Astrocyte (in vitro differentiated cells and primary cell): ENCODE measurements at regions not wholly inside any gene's neighbourhood (a gene's known extent, or its start where the extent isn't known, plus 50 kb on each side); places are given as distances from the start of the nearest gene placed in this dataset.

Experiments
- DNase-seq: peaks from one replicate; pipeline ENCODE4 v3.0.0-alpha.2; 2010; ENCODE audit warnings: low read depth
- FAIRE-seq: peaks from 2 replicates; lab custom pipeline; 2011; peaks lifted over from hg19 to GRCh38; lab: Jason Lieb, UNC
- H2AFZ ChIP-seq: 2 replicates; pipeline ENCODE4 v1.6.0; 2012; ENCODE audit warnings: low read depth, low read length, inconsistent platforms
- H3K27ac ChIP-seq: 2 replicates; pipeline ENCODE4 v1.5.1; 2011; ENCODE audit warnings: low read depth, low read length, inconsistent platforms
- H3K27me3 ChIP-seq: 2 replicates; pipeline ENCODE4 v1.6.0; 2011; ENCODE audit warnings: low read length, inconsistent platforms; ENCODE audit not compliant: insufficient read depth
- H3K36me3 ChIP-seq: 2 replicates; pipeline ENCODE4 v1.5.1; 2011; ENCODE audit warnings: low read length, inconsistent platforms; ENCODE audit not compliant: insufficient read depth
- H3K4me1 ChIP-seq: 2 replicates; pipeline ENCODE4 v1.5.1; 2011; ENCODE audit warnings: low read length, inconsistent platforms; ENCODE audit not compliant: insufficient read depth
- H3K4me2 ChIP-seq: 2 replicates; pipeline ENCODE4 v1.6.0; 2012; ENCODE audit warnings: low read length, inconsistent platforms
- H3K4me3 ChIP-seq: 2 replicates; pipeline ENCODE4 v1.5.1; 2011; ENCODE audit warnings: low read depth, mild to moderate bottlenecking, low read length, inconsistent platforms; ENCODE audit not compliant: insufficient read depth
- H3K79me2 ChIP-seq: 2 replicates; pipeline ENCODE4 v1.6.0; 2012; ENCODE audit warnings: mild to moderate bottlenecking, low read length, inconsistent platforms; ENCODE audit not compliant: insufficient read depth
- H3K9ac ChIP-seq: 2 replicates; pipeline ENCODE4 v1.6.0; 2012; ENCODE audit warnings: mild to moderate bottlenecking, low read length, inconsistent platforms
- H3K9me3 ChIP-seq: 2 replicates; pipeline ENCODE4 v1.5.1; 2012; ENCODE audit warnings: low read depth, mild to moderate bottlenecking, low read length, inconsistent platforms; ENCODE audit not compliant: insufficient read depth
- H4K20me1 ChIP-seq: 2 replicates; pipeline ENCODE4 v1.6.0; 2012; ENCODE audit warnings: low read length, inconsistent platforms; ENCODE audit not compliant: insufficient read depth
- H3K27ac Mint-ChIP-seq: one replicate; pipeline ENCODE4 v1.8.0; 2021; ENCODE audit warnings: mild to moderate bottlenecking, mixed read lengths; ENCODE audit not compliant: unreplicated experiment
- H3K27me3 Mint-ChIP-seq: one replicate; pipeline ENCODE4 v1.8.0; 2021; ENCODE audit warnings: low read depth, mixed read lengths; ENCODE audit not compliant: unreplicated experiment
- H3K36me3 Mint-ChIP-seq: one replicate; pipeline ENCODE4 v1.8.0; 2021; ENCODE audit warnings: low read depth, mixed read lengths; ENCODE audit not compliant: unreplicated experiment
- H3K4me1 Mint-ChIP-seq: one replicate; pipeline ENCODE4 v1.8.0; 2021; ENCODE audit warnings: low read depth, mixed read lengths; ENCODE audit not compliant: unreplicated experiment
- H3K4me3 Mint-ChIP-seq: one replicate; pipeline ENCODE4 v1.8.0; 2021; ENCODE audit warnings: mild to moderate bottlenecking, moderate library complexity, mixed read lengths; ENCODE audit not compliant: unreplicated experiment
- H3K9me3 Mint-ChIP-seq: one replicate; pipeline ENCODE4 v1.8.0; 2021; ENCODE audit warnings: mild to moderate bottlenecking, mixed read lengths; ENCODE audit not compliant: unreplicated experiment
- CTCF ChIP-seq: IDR thresholded peaks from 2 replicates; pipeline ENCODE4 v1.5.1; 2011; ENCODE audit warnings: low read depth, mild to moderate bottlenecking, inconsistent platforms, low read length, moderate library complexity; ENCODE audit not compliant: insufficient read depth
- EZH2 ChIP-seq: IDR thresholded peaks from 2 replicates; pipeline ENCODE4 v1.6.1; 2012; ENCODE audit warnings: mild to moderate bottlenecking, low read length, inconsistent platforms; ENCODE audit not compliant: insufficient read depth

GRCh38 chr17:71176331-71176730 lies 944.5 kb upstream of the SOX9 start:
- Histone ChIP-seq H3K9ac (no peak overlapping the region), H3K27me3 (no peaks in the 10 kb centered on the region), H3K4me1 (no peaks in the 10 kb centered on the region), H4K20me1 (no peaks in the 10 kb centered on the region), H3K27ac (no peak overlapping the region), H3K4me3 (no peak overlapping the region), H3K4me2 (no peak overlapping the region), H3K79me2 (no peaks in the 10 kb centered on the region), H2AFZ (no peak overlapping the region), H3K36me3 (no peaks in the 10 kb centered on the region), H3K9me3 (no peaks in the 10 kb centered on the region)
- TF ChIP-seq EZH2 (no peak), CTCF (no peak)
- Mint-ChIP-seq H3K9me3 (no peaks in the 10 kb centered on the region), H3K36me3 (no peaks in the 10 kb centered on the region), H3K4me3 (no peak overlapping the region), H3K27ac (no peak overlapping the region), H3K27me3 (no peaks in the 10 kb centered on the region), H3K4me1 (peaks cover 5% of the 10 kb centered on the region)
- DNase-seq (no peak), FAIRE-seq (no peak)

- Mint-ChIP-seq H3K9me3 (no peaks in the 10 kb centered on the region), H3K27me3 (no peaks in the 10 kb centered on the region), H3K4me1 (peaks cover 5% of the 10 kb centered on the region), H3K4me3 (no peak overlapping the region), H3K27ac (no peak overlapping the region), H3K36me3 (no peaks in the 10 kb centered on the region)
- no peaks in the 10 kb centered on the region for H3K4me1 ChIP-seq
- H3K27me3 ChIP-seq: no peaks in the 10 kb centered on the region
- FAIRE-seq (peak; percentile 32), DNase-seq (no peak)
- no peak overlapping the region for H3K4me3 ChIP-seq
- H3K36me3 ChIP-seq: no peaks in the 10 kb centered on the region
- no peak overlapping the region for H2AFZ ChIP-seq
- H3K79me2 ChIP-seq: no peaks in the 10 kb centered on the region
- no peak overlapping the region for H3K27ac ChIP-seq
- no peaks in the 10 kb centered on the region for H4K20me1 ChIP-seq
- no peak overlapping the region for H3K4me2 ChIP-seq
- no peak for TF ChIP-seq EZH2
- no peak for TF ChIP-seq CTCF
- no peaks in the 10 kb centered on the region for H3K9me3 ChIP-seq
- H3K9ac ChIP-seq: no peak overlapping the region
These were observed 943.8 kb upstream of the SOX9 start for GRCh38 chr17:71176928-71177443.

GRCh38 chr17:71180801-71181385 lies 939.9 kb upstream of the SOX9 start:
- Histone ChIP-seq H3K27ac (no peak overlapping the region), H2AFZ (no peak overlapping the region), H3K4me1 (no peaks in the 10 kb centered on the region), H3K4me3 (no peak overlapping the region), H4K20me1 (no peaks in the 10 kb centered on the region), H3K27me3 (no peaks in the 10 kb centered on the region), H3K79me2 (no peaks in the 10 kb centered on the region), H3K4me2 (no peak overlapping the region), H3K36me3 (no peaks in the 10 kb centered on the region), H3K9me3 (no peaks in the 10 kb centered on the region), H3K9ac (no peak overlapping the region)
- no peaks in the 10 kb centered on the region for H3K36me3 Mint-ChIP-seq
- no peak for TF ChIP-seq EZH2
- no peak for TF ChIP-seq CTCF
- no peak overlapping the region for H3K4me3 Mint-ChIP-seq
- H3K27ac Mint-ChIP-seq: peak overlapping the region; percentile 51
- H3K27me3 Mint-ChIP-seq: no peaks in the 10 kb centered on the region
- FAIRE-seq: no peak
- peaks cover 5% of the 10 kb centered on the region for H3K4me1 Mint-ChIP-seq
- no peaks in the 10 kb centered on the region for H3K9me3 Mint-ChIP-seq
- peak; percentile 55 for DNase-seq
